HCT116 (cell line): ENCODE measurements at regions not wholly inside any gene's neighbourhood (a gene's known extent, or its start where the extent isn't known, plus 50 kb on each side); places are given as distances from the start of the nearest gene placed in this dataset.

ENCODE experiments used
- POLR2AphosphoS5 ChIP-seq: IDR thresholded peaks from 2 replicates; pipeline ENCODE4 v1.6.1; 2011; ENCODE audit warnings: mild to moderate bottlenecking, low read depth, low read length, moderate library complexity
- REST ChIP-seq: IDR thresholded peaks from 2 replicates; pipeline ENCODE4 v1.6.1; 2012; ENCODE audit warnings: low read depth
- SIN3A ChIP-seq: IDR thresholded peaks from 2 replicates; pipeline ENCODE4 v1.6.1; 2012; ENCODE audit warnings: low read depth
- SP1 ChIP-seq: IDR thresholded peaks from 2 replicates; pipeline ENCODE4 v1.6.1; 2012; ENCODE audit warnings: low read depth

- TF ChIP-seq POLR2AphosphoS5, result no peak
- no peak for TF ChIP-seq REST
- TF ChIP-seq SP1, result no peak
- no peak for TF ChIP-seq SIN3A
Measured at GRCh38 chr4:145234091-145234706, 53.8 kb upstream of the OTUD4 start.
